ENCODE measurements at regions not wholly inside any gene's neighbourhood (a gene's known extent, or its start where the extent isn't known, plus 50 kb on each side); places are given as distances from the start of the nearest gene placed in this dataset.

DNA sequence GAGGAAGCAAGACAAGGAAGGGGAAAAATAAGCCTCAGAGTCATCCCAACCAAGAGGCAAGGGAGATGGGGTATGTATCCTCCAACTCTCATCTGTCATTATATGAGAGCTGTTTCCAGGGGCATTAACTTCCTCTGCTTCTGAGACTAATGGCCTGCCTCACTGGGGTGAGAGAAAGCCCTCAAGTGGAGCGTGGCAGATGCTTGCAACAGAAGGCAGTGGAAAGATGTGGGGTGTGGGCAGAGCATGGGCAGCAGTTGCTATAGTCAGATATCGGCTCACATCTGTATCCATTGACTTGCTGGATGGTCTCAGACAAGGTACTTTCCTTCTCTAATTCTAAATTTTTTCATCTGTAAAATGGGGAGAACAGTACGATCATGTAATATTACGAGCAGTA lies 81.7 kb upstream of the PLCL2 start:
- no peak for FAIRE-seq
- H3K36me3 ChIP-seq (ENCODE audit: control insufficient read depth, insufficient read depth, low read length): no peaks in the 10 kb centered on the region
- TF ChIP-seq, protein P1, sequence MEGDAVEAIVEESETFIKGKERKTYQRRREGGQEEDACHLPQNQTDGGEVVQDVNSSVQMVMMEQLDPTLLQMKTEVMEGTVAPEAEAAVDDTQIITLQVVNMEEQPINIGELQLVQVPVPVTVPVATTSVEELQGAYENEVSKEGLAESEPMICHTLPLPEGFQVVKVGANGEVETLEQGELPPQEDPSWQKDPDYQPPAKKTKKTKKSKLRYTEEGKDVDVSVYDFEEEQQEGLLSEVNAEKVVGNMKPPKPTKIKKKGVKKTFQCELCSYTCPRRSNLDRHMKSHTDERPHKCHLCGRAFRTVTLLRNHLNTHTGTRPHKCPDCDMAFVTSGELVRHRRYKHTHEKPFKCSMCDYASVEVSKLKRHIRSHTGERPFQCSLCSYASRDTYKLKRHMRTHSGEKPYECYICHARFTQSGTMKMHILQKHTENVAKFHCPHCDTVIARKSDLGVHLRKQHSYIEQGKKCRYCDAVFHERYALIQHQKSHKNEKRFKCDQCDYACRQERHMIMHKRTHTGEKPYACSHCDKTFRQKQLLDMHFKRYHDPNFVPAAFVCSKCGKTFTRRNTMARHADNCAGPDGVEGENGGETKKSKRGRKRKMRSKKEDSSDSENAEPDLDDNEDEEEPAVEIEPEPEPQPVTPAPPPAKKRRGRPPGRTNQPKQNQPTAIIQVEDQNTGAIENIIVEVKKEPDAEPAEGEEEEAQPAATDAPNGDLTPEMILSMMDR (IDR thresholded peaks at IDR 0.05; ENCODE audit: insufficient read depth, low read length, severe bottlenecking): no peak
- H3K4me3 ChIP-seq (ENCODE audit: low read depth, low read length): no peak overlapping the region
- DNase-seq (ENCODE audit: low read depth): no peak
- no peaks in the 10 kb centered on the region for H3K27me3 ChIP-seq (ENCODE audit: control insufficient read depth, insufficient read depth, low read length)

DNA sequence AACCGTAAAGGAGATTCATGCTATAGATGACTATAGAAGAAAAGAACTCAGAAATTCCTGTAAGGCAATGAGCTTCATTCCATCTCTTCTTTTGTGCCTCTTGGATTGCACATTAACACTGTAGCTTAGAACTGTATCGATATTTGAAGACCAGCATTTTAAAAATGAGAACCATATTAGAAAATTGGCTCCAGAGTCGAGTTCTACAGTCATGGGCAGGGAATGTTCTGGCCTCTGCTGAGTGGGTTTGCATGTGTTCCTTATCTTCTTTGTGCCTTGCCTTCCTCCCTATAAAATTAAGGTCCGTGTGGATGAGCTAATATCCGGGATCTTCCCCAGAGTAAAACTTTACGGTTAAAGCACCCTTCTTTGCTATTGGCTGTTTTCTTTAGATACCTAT lies 77.4 kb upstream of the PLCL2 start:
- Histone ChIP-seq H3K4me3 (ENCODE audit: low read depth, low read length) (no peak overlapping the region), H3K27me3 (ENCODE audit: control insufficient read depth, insufficient read depth, low read length) (no peaks in the 10 kb centered on the region), H3K36me3 (ENCODE audit: control insufficient read depth, insufficient read depth, low read length) (no peaks in the 10 kb centered on the region)
- no peak for DNase-seq (ENCODE audit: low read depth)
- TF ChIP-seq, protein P1 (IDR thresholded peaks at IDR 0.05; ENCODE audit: insufficient read depth, low read length, severe bottlenecking): no peak
- no peak for FAIRE-seq

DNA sequence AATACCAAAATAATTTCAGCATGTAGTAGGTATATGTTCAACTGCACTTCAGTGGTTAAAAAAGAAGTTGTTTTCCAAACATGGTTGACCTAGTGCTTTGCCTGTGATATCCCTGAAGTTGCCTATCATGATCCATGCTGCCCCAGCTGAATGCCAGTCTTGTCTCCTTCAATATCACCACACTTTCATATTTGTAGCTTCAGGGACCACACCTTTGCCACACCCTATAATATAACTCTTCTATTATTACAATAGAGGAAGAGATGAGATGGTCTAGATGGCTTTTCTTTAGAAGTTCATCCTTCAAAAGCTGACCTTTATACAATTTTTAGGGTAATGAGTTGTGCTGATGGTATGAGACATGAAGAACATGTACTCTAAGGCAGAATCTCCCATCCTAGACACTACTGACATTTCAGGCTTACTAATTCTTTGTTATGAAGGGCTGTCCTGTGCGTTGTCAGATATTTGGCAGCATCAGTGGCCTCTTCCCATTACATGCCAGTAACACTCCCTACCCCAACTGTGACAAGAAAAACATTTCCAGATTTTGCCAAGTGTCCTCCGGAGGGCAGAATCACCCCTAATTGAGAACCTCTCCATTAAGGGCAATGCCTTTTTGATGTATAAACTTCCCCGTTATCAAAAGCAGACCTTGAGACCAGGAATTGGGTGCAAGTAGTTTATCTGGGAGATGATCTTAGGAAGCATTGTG lies 76.2 kb upstream of the PLCL2 start:
- Histone ChIP-seq H3K4me3 (ENCODE audit: low read depth, low read length) (no peak overlapping the region), H3K36me3 (ENCODE audit: control insufficient read depth, insufficient read depth, low read length) (no peaks in the 10 kb centered on the region), H3K27me3 (ENCODE audit: control insufficient read depth, insufficient read depth, low read length) (no peaks in the 10 kb centered on the region)
- FAIRE-seq: no peak
- TF ChIP-seq, protein P1 (IDR thresholded peaks at IDR 0.05; ENCODE audit: insufficient read depth, low read length, severe bottlenecking): no peak
- DNase-seq (ENCODE audit: low read depth): no peak

DNA sequence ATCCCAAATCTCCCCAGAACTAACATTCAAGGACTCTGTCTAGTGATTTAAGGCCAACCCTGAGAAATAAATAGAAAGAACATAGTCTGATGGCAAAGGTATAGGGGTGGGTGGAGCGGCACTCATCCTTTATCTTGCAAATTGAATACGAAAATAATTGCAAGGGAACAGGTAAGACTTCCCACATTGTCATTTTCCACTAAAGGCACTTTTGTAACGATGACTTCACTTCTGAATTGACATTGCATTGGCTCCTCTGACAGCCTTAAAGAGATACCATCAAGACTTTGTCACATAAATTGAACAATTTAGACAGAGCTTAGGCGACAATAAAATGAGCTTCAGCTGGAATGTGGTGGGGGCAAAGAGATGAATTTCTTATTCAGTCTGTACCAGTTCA lies 75.3 kb upstream of the PLCL2 start:
- Histone ChIP-seq H3K27me3 (ENCODE audit: control insufficient read depth, insufficient read depth, low read length) (no peaks in the 10 kb centered on the region), H3K36me3 (ENCODE audit: control insufficient read depth, insufficient read depth, low read length) (no peaks in the 10 kb centered on the region), H3K4me3 (ENCODE audit: low read depth, low read length) (no peak overlapping the region)
- FAIRE-seq: no peak
- no peak for DNase-seq (ENCODE audit: low read depth)
- TF ChIP-seq, protein P1 (IDR thresholded peaks at IDR 0.05; ENCODE audit: insufficient read depth, low read length, severe bottlenecking): no peak

DNA sequence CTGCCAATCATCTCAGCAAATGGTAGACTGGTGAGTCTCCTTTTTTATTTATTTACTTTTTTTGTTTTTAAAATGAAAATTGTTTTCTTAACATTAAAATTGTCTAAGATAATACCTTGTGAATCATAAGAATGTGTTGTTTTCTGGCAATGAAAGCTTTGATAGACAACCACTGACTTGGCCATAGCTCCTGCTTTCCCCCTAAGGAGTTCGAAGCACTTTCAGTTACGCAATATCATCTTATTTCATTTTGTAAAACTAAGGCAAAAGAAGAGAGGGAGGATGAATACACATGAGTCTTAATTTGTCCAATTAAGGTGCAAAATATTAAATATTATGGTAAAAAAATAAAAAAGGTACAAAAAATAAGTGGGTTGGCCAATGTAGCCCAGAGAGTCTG lies 74.8 kb upstream of the PLCL2 start:
- TF ChIP-seq, protein P1 (IDR thresholded peaks at IDR 0.05; ENCODE audit: insufficient read depth, low read length, severe bottlenecking): no peak
- H3K4me3 ChIP-seq (ENCODE audit: low read depth, low read length): no peak overlapping the region
- FAIRE-seq (no peak), DNase-seq (ENCODE audit: low read depth) (no peak)
- H3K36me3 ChIP-seq (ENCODE audit: control insufficient read depth, insufficient read depth, low read length): no peaks in the 10 kb centered on the region
- no peaks in the 10 kb centered on the region for H3K27me3 ChIP-seq (ENCODE audit: control insufficient read depth, insufficient read depth, low read length)
